WERI-Rb-1 (cell line): ENCODE measurements at regions not wholly inside any gene's neighbourhood (a gene's known extent, or its start where the extent isn't known, plus 50 kb on each side); places are given as distances from the start of the nearest gene placed in this dataset.

Experiments
- DNase-seq: peaks from one replicate; pipeline ENCODE4 v3.0.0-alpha.2; 2020
- H3K27ac ChIP-seq: fragments of 250-450 bp; sonication (Bioruptor Pico); 2 replicates; pipeline ENCODE4 v1.5.1; 2020; ENCODE audit warnings: mild to moderate bottlenecking, moderate library complexity
- H3K27me3 ChIP-seq: fragments of 250-450 bp; sonication (Bioruptor Pico); 2 replicates; pipeline ENCODE4 v1.5.1; 2021; ENCODE audit warnings: mild to moderate bottlenecking, low read depth, moderate library complexity; ENCODE audit not compliant: insufficient read depth, severe bottlenecking
- H3K36me3 ChIP-seq: fragments of 250-450 bp; sonication (Bioruptor Pico); 2 replicates; pipeline ENCODE4 v1.5.1; 2020; ENCODE audit warnings: mild to moderate bottlenecking, moderate library complexity
- H3K4me3 ChIP-seq: 2 replicates; pipeline ENCODE4 v1.5.1; 2011; ENCODE audit warnings: low read depth, mild to moderate bottlenecking, control low read depth, low read length
- H3K9me3 ChIP-seq: fragments of 250-450 bp; sonication (Bioruptor Pico); 2 replicates; pipeline ENCODE4 v1.5.1; 2021; ENCODE audit warnings: mild to moderate bottlenecking, moderate library complexity; ENCODE audit not compliant: severe bottlenecking
- CTCF ChIP-seq: IDR thresholded peaks from 2 replicates; pipeline ENCODE4 v1.5.1; 2011; ENCODE audit warnings: low read depth, mild to moderate bottlenecking, control low read depth, inconsistent platforms, low read length

- H3K4me3 ChIP-seq: no peak overlapping the region
- no peaks in the 10 kb centered on the region for H3K36me3 ChIP-seq
- no peaks in the 10 kb centered on the region for H3K27me3 ChIP-seq
- no peaks in the 10 kb centered on the region for H3K9me3 ChIP-seq
- no peak overlapping the region for H3K27ac ChIP-seq
- no peak for TF ChIP-seq CTCF
- DNase-seq: no peak
Observed at GRCh38 chr3:159650726-159651125, 337.9 kb upstream of the IL12A start.

GRCh38 chr3:159652452-159652851, 336.2 kb upstream of the IL12A start:
- H3K27ac ChIP-seq: no peak overlapping the region
- H3K9me3 ChIP-seq: no peaks in the 10 kb centered on the region
- no peaks in the 10 kb centered on the region for H3K27me3 ChIP-seq
- no peaks in the 10 kb centered on the region for H3K36me3 ChIP-seq
- DNase-seq: no peak
- H3K4me3 ChIP-seq: no peak overlapping the region
- no peak for TF ChIP-seq CTCF

- no peak for TF ChIP-seq CTCF
- no peak overlapping the region for H3K4me3 ChIP-seq
- H3K27ac ChIP-seq: no peak overlapping the region
- no peak for DNase-seq
- no peaks in the 10 kb centered on the region for H3K36me3 ChIP-seq
- no peaks in the 10 kb centered on the region for H3K9me3 ChIP-seq
- H3K27me3 ChIP-seq: no peaks in the 10 kb centered on the region
Observed at GRCh38 chr3:159654183-159655134, 334.2 kb upstream of the IL12A start.

GRCh38 chr3:159655202-159655601, 333.4 kb upstream of the IL12A start:
- Histone ChIP-seq H3K36me3 (no peaks in the 10 kb centered on the region), H3K27ac (no peak overlapping the region), H3K27me3 (no peaks in the 10 kb centered on the region), H3K9me3 (no peaks in the 10 kb centered on the region), H3K4me3 (no peak overlapping the region)
- no peak for DNase-seq
- no peak for TF ChIP-seq CTCF

GRCh38 chr3:159657176-159657575, 331.5 kb upstream of the IL12A start:
- Histone ChIP-seq H3K27ac (no peak overlapping the region), H3K36me3 (no peaks in the 10 kb centered on the region), H3K9me3 (peaks cover 1% of the 10 kb centered on the region), H3K4me3 (no peak overlapping the region), H3K27me3 (no peaks in the 10 kb centered on the region)
- no peak for DNase-seq
- TF ChIP-seq CTCF: no peak
